Tongue (tissue), 1 donor: ENCODE measurements at regions not wholly inside any gene's neighbourhood (a gene's known extent, or its start where the extent isn't known, plus 50 kb on each side); places are given as distances from the start of the nearest gene placed in this dataset.
"Not testable (repeated sequence)": the region's sequence is repeated elsewhere in the genome, so short reads cannot be mapped to it uniquely, and the experiment has no call there.

ENCODE experiments used
- DNase-seq: peaks from one replicate; pipeline ENCODE4 v3.0.0-alpha.2; 2015

- no peak for DNase-seq
Observed at GRCh38 chr3:170705131-170705530, 119.3 kb upstream of the SLC7A14 start.

- no peak for DNase-seq
Observed at GRCh38 chr3:170703121-170703588, 117.3 kb upstream of the SLC7A14 start.

GRCh38 chr3:170701696-170702678 is 116.1 kb upstream of the SLC7A14 start:
- DNase-seq, result no peak

GRCh38 chr3:170700054-170700404 is 114.2 kb upstream of the SLC7A14 start:
- DNase-seq, result no peak

GRCh38 chr3:170699158-170700053 is 113.5 kb upstream of the SLC7A14 start:
- no peak for DNase-seq

- no peak for DNase-seq
Observed at GRCh38 chr3:170697908-170698307, 112.0 kb upstream of the SLC7A14 start.

- DNase-seq, result no peak
Observed at GRCh38 chr3:170697131-170697530, 111.3 kb upstream of the SLC7A14 start.

GRCh38 chr3:170695486-170696064 is 109.7 kb upstream of the SLC7A14 start:
- no peak for DNase-seq

GRCh38 chr3:170692720-170693119 is 106.8 kb upstream of the SLC7A14 start:
- no peak for DNase-seq

GRCh38 chr3:170690661-170690981 is 104.7 kb upstream of the SLC7A14 start:
- no peak for DNase-seq

- DNase-seq, result peak; percentile 51
Observed at GRCh38 chr3:170689893-170690660, 104.2 kb upstream of the SLC7A14 start.

- peak; percentile 53 for DNase-seq
Observed at GRCh38 chr3:170689296-170689829, 103.5 kb upstream of the SLC7A14 start.

- DNase-seq, result not testable (repeated sequence)
Observed at GRCh38 chr3:170688222-170688621, 102.3 kb upstream of the SLC7A14 start.

- DNase-seq, result no peak
Observed at GRCh38 chr3:170680593-170680992, 94.7 kb upstream of the SLC7A14 start.

- no peak for DNase-seq
Observed at GRCh38 chr3:170679190-170679589, 93.3 kb upstream of the SLC7A14 start.

GRCh38 chr3:170670504-170670903 is 84.6 kb upstream of the SLC7A14 start:
- no peak for DNase-seq

- not testable (repeated sequence) for DNase-seq
Observed at GRCh38 chr3:170662986-170663385, 77.1 kb upstream of the SLC7A14 start.

GRCh38 chr3:170660139-170660538 is 74.3 kb upstream of the SLC7A14 start:
- DNase-seq, result no peak

- DNase-seq, result no peak
Observed at GRCh38 chr3:170657312-170657711, 71.4 kb upstream of the SLC7A14 start.

- no peak for DNase-seq
Observed at GRCh38 chr3:170656284-170656683, 70.4 kb upstream of the SLC7A14 start.

- DNase-seq, result no peak
Observed at GRCh38 chr3:170653801-170654200, 67.9 kb upstream of the SLC7A14 start.
